ENCODE measurements at regions not wholly inside any gene's neighbourhood (a gene's known extent, or its start where the extent isn't known, plus 50 kb on each side); places are given as distances from the start of the nearest gene placed in this dataset.

DNA sequence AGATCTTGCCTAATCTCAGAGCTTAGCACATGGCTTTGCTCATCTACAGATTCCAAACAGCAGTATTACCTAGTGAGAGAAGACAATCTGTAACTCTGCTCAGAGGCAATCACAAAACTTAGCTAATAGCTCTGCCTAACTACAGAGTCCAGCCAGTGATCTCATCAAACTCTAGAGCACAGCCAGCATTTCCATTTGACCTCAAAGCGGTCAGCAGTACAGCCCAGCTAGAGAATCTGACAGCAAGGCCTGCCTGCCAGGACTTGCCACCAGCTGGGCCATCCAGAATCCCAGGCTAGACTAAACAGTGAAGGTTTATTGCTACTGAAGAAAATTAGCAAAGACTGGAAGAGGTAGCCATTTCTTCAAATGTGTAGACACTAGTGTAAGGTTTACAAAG lies 217.9 kb upstream of the VLDLR start:
- no peak overlapping the region for H3K9ac ChIP-seq
- H3K4me3 ChIP-seq: no peak overlapping the region
- no peaks in the 10 kb centered on the region for H3K27me3 ChIP-seq
- 0 out of 2 replicates have a peak, but pooled peaks cover 5% of the 10 kb centered on the region for H3K36me3 ChIP-seq
- H4K20me1 ChIP-seq: no peaks in the 10 kb centered on the region
- H3K9me3 ChIP-seq: peaks cover 64% of the 10 kb centered on the region
- H3K27ac ChIP-seq: no peak overlapping the region
- TF ChIP-seq Cebpa-rat (IDR thresholded peaks at IDR 0.05): no peak
- no peaks in the 10 kb centered on the region for H3K4me1 ChIP-seq
- H3K4me2 ChIP-seq: no peak overlapping the region

GRCh38 chr9:2406252-2406651 lies 215.3 kb upstream of the VLDLR start:
- H3K9me3 ChIP-seq: peaks cover 48% of the 10 kb centered on the region
- H3K4me3 ChIP-seq: no peak overlapping the region
- no peaks in the 10 kb centered on the region for H4K20me1 ChIP-seq
- no peak overlapping the region for H3K4me2 ChIP-seq
- H3K9ac ChIP-seq: no peak overlapping the region
- H3K27me3 ChIP-seq: no peaks in the 10 kb centered on the region
- H3K36me3 ChIP-seq: 0 out of 2 replicates have a peak, but pooled peaks cover 5% of the 10 kb centered on the region
- no peak overlapping the region for H3K27ac ChIP-seq
- no peaks in the 10 kb centered on the region for H3K4me1 ChIP-seq
- TF ChIP-seq Cebpa-rat (IDR thresholded peaks at IDR 0.05): no peak

- H3K27ac ChIP-seq: no peak overlapping the region
- H3K4me2 ChIP-seq: no peak overlapping the region
- H4K20me1 ChIP-seq: no peaks in the 10 kb centered on the region
- TF ChIP-seq Cebpa-rat (IDR thresholded peaks at IDR 0.05): no peak
- no peaks in the 10 kb centered on the region for H3K27me3 ChIP-seq
- H3K36me3 ChIP-seq: 0 out of 2 replicates have a peak, but pooled peaks cover 5% of the 10 kb centered on the region
- H3K9ac ChIP-seq: no peak overlapping the region
- no peaks in the 10 kb centered on the region for H3K4me1 ChIP-seq
- peaks cover 36% of the 10 kb centered on the region for H3K9me3 ChIP-seq
- no peak overlapping the region for H3K4me3 ChIP-seq
Observed at GRCh38 chr9:2407450-2407849, 214.1 kb upstream of the VLDLR start.

- H3K4me2 ChIP-seq: no peak overlapping the region
- no peak overlapping the region for H3K9ac ChIP-seq
- TF ChIP-seq Cebpa-rat (IDR thresholded peaks at IDR 0.05): no peak
Observed at GRCh38 chr9:2411459-2412215, 209.9 kb upstream of the VLDLR start.

GRCh38 chr9:2413160-2413805 lies 208.3 kb upstream of the VLDLR start:
- no peak overlapping the region for H3K9ac ChIP-seq
- H3K27ac ChIP-seq: no peak overlapping the region
- no peaks in the 10 kb centered on the region for H3K9me3 ChIP-seq
- no peaks in the 10 kb centered on the region for H4K20me1 ChIP-seq
- H3K4me1 ChIP-seq: no peaks in the 10 kb centered on the region
- H3K4me3 ChIP-seq: no peak overlapping the region
- H3K36me3 ChIP-seq: no peaks in the 10 kb centered on the region
- H3K4me2 ChIP-seq: no peak overlapping the region
- no peak for TF ChIP-seq Cebpa-rat (IDR thresholded peaks at IDR 0.05)
- no peaks in the 10 kb centered on the region for H3K27me3 ChIP-seq

More at GRCh38 chr9:2411459-2412215, 209.9 kb upstream of the VLDLR start:
- H3K9me3 ChIP-seq: peaks cover 3% of the 10 kb centered on the region
- no peaks in the 10 kb centered on the region for H3K36me3 ChIP-seq
- H3K27me3 ChIP-seq: no peaks in the 10 kb centered on the region
- H4K20me1 ChIP-seq: no peaks in the 10 kb centered on the region
- no peak overlapping the region for H3K4me3 ChIP-seq
- H3K27ac ChIP-seq: no peak overlapping the region
- H3K4me1 ChIP-seq: no peaks in the 10 kb centered on the region

DNA sequence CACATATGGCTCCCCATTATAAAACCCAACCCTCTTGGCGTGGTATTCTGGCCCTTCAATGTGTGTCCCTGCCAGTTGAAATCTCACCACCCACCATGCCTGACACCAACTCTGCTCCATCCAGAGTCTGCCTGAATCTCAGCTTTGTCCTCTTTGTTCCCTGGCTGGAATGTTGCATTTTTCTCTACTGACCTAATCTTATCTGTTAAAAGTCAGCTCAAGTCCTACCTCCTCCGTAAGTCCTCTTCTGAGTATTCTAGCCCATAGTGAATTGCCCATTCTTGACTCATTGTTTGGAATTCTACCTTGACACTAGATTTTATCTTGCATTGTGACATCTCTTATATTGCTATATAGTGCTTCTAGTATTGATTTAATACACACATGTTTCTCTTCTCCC lies 207.1 kb upstream of the VLDLR start:
- H4K20me1 ChIP-seq: no peaks in the 10 kb centered on the region
- TF ChIP-seq Cebpa-rat (IDR thresholded peaks at IDR 0.05): no peak
- H3K4me1 ChIP-seq: no peaks in the 10 kb centered on the region
- H3K9me3 ChIP-seq: no peaks in the 10 kb centered on the region
- no peak overlapping the region for H3K4me2 ChIP-seq
- H3K27me3 ChIP-seq: no peaks in the 10 kb centered on the region
- no peak overlapping the region for H3K27ac ChIP-seq
- no peaks in the 10 kb centered on the region for H3K36me3 ChIP-seq
- no peak overlapping the region for H3K4me3 ChIP-seq
- H3K9ac ChIP-seq: no peak overlapping the region

DNA sequence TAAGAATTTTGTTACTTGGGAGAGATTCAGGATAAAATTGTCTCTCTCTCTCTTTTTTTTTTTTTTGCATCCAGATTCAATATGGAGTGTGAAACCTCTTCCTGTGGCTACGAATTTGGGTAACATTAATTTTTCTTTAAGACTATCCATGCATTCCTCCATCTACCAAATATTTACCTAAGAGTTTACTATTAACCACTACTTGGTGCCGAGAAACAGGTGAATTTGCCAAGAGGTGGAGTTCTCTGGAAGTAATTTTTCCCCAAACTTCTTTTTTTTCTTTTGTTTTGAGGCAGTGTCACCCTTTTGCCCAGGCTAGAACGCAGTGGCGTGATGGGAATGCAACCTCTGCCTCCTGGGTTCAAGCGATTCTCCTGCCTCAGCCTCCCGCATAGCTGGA lies 206.3 kb upstream of the VLDLR start:
- no peaks in the 10 kb centered on the region for H3K9me3 ChIP-seq
- no peaks in the 10 kb centered on the region for H3K36me3 ChIP-seq
- H3K4me3 ChIP-seq: no peak overlapping the region
- no peak overlapping the region for H3K27ac ChIP-seq
- H3K4me2 ChIP-seq: no peak overlapping the region
- no peaks in the 10 kb centered on the region for H3K27me3 ChIP-seq
- no peaks in the 10 kb centered on the region for H3K4me1 ChIP-seq
- TF ChIP-seq Cebpa-rat (IDR thresholded peaks at IDR 0.05): no peak
- no peak overlapping the region for H3K9ac ChIP-seq
- H4K20me1 ChIP-seq: no peaks in the 10 kb centered on the region

- Histone ChIP-seq H3K9ac (no peak overlapping the region), H3K27ac (no peak overlapping the region), H3K4me3 (no peak overlapping the region), H3K9me3 (no peaks in the 10 kb centered on the region; the same call in 1 of the 2 replicates), H3K36me3 (no peaks in the 10 kb centered on the region), H3K4me2 (no peak overlapping the region), H3K27me3 (no peaks in the 10 kb centered on the region), H3K4me1 (no peaks in the 10 kb centered on the region), H4K20me1 (no peaks in the 10 kb centered on the region)
- TF ChIP-seq Cebpa-rat (IDR thresholded peaks at IDR 0.05): no peak
Observed at GRCh38 chr9:2417730-2418129, 203.9 kb upstream of the VLDLR start.

GRCh38 chr9:2418619-2419018 lies 203.0 kb upstream of the VLDLR start:
- Histone ChIP-seq H3K9me3 (no peaks in the 10 kb centered on the region; the same call in 1 of the 2 replicates), H3K27ac (no peak overlapping the region), H3K4me2 (no peak overlapping the region), H4K20me1 (no peaks in the 10 kb centered on the region), H3K36me3 (no peaks in the 10 kb centered on the region), H3K4me3 (no peak overlapping the region), H3K9ac (no peak overlapping the region), H3K27me3 (no peaks in the 10 kb centered on the region), H3K4me1 (no peaks in the 10 kb centered on the region)
- TF ChIP-seq Cebpa-rat (IDR thresholded peaks at IDR 0.05): no peak

DNA sequence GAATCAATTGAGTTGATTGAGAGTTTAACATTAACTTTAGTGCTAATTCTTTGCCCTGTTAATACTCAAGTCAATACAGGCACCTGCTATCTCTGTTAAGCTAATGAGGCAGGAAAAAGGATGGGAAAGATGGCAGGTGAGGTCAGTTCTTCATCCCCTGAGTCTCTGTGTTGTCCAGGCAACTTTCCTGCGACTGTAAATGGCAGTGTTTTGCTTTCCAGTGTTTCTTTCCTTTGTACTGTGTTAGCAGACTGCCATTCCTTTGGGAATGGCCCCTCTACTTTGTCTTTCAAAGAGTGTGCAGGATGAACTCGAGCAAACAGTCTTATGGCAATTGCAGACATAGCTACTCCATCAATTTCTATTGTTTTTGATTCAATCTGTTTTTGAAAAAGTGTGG lies 202.2 kb upstream of the VLDLR start:
- Histone ChIP-seq H3K4me3 (no peak overlapping the region), H3K27ac (no peak overlapping the region), H3K4me2 (no peak overlapping the region), H3K27me3 (no peaks in the 10 kb centered on the region), H3K9ac (no peak overlapping the region), H3K4me1 (no peaks in the 10 kb centered on the region), H3K36me3 (peaks cover 3% of the 10 kb centered on the region; the same call in 1 of the 2 replicates), H4K20me1 (no peaks in the 10 kb centered on the region), H3K9me3 (peaks cover 4% of the 10 kb centered on the region)
- TF ChIP-seq Cebpa-rat (IDR thresholded peaks at IDR 0.05): no peak
